HG02884 (cell line): ENCODE measurements at regions not wholly inside any gene's neighbourhood (a gene's known extent, or its start where the extent isn't known, plus 50 kb on each side); places are given as distances from the start of the nearest gene placed in this dataset.

Experiments used
- ATAC-seq: cut with Tn5 transposase; IDR thresholded peaks from one replicate; pipeline ENCODE4 v1.9.1; 2021; ENCODE audit warnings: mild to moderate bottlenecking, moderate library complexity; ENCODE audit not compliant: unreplicated experiment

DNA sequence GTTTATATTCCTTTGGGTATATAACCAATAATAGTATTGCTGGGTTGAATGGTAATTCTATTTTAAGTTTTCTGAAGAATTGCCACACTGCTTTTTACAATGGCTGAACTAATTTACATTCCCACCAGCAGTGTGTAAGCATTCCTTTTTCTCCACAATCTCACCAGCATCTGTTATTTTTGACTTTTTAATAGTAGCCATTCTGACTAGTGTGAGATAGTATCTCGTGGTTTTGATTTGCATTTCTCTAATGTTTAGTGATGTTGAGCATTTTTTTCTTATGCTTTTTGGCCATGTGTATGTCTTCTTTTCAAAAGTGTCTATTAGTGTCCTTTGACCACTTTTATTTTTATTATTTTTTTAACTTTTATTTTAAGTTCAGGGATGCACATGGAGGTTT lies 275.3 kb downstream of the METTL15 start:
- no peak for ATAC-seq
